IMR-90 (cell line): ENCODE measurements at regions not wholly inside any gene's neighbourhood (a gene's known extent, or its start where the extent isn't known, plus 50 kb on each side); places are given as distances from the start of the nearest gene placed in this dataset.

Experiments used
- ATAC-seq: fragments of 200-7000 bp; cut with Tn5 transposase; 2 replicates; pipeline ENCODE4 v1.9.1; 2020; ENCODE audit warnings: low read depth, mild to moderate bottlenecking, moderate library complexity
- BruUV-seq: library from RNA; stranded (reverse); fragments of 400-500 nt; replicated peaks from 2 replicates; lab custom pipeline; 2021; lab: Mats Ljungman, UMichigan
- CTCF ChIA-PET: fragments of 300-600 bp; formaldehyde crosslinking; extraction: SDS; loops from one replicate; lab custom pipeline; 2021; ENCODE audit warnings: antibody characterized with exemption; lab: Yijun Ruan, JAX
- POLR2A ChIA-PET: fragments of 300-600 bp; sonication (Branson Sonifier 250); formaldehyde crosslinking; loops from one replicate; lab custom pipeline; 2022; ENCODE audit warnings: antibody characterized with exemption; ENCODE audit not compliant: unreplicated experiment; lab: Charles Lee
- DNase-seq: peaks from one replicate; pipeline ENCODE4 v3.0.0; 2013
- H2AFZ ChIP-seq: replicated peaks from 2 replicates; pipeline ENCODE3; 2013; ENCODE audit warnings: low read length, mild to moderate bottlenecking; ENCODE audit not compliant: poor library complexity
- H2AK5ac ChIP-seq: 2 replicates; pipeline ENCODE4 v1.6.1; 2013; ENCODE audit warnings: low read depth, low read length, inconsistent platforms
- H2AK9ac ChIP-seq: replicated peaks from 2 replicates; pipeline ENCODE3; 2013; ENCODE audit warnings: mild to moderate bottlenecking, low read depth, low read length, moderate library complexity; ENCODE audit not compliant: poor library complexity
- H2BK120ac ChIP-seq: 2 replicates; pipeline ENCODE4 v1.6.1; 2013; ENCODE audit warnings: low read depth, low read length, inconsistent platforms
- H2BK15ac ChIP-seq: 3 replicates; pipeline ENCODE4 v1.6.1; 2013; ENCODE audit warnings: low read depth, low read length, inconsistent platforms
- H2BK20ac ChIP-seq: 2 replicates; pipeline ENCODE4 v1.6.1; 2013; ENCODE audit warnings: low read depth, mild to moderate bottlenecking, inconsistent platforms, low read length, moderate library complexity
- H2BK5ac ChIP-seq: 2 replicates; pipeline ENCODE4 v1.6.1; 2013; ENCODE audit warnings: mild to moderate bottlenecking, low read depth, low read length, inconsistent platforms; ENCODE audit not compliant: poor library complexity, severe bottlenecking
- H3K14ac ChIP-seq: replicated peaks from 2 replicates; pipeline ENCODE4 v1.6.1; 2013; ENCODE audit warnings: low read depth, low read length, inconsistent platforms
- H3K18ac ChIP-seq: 2 replicates; pipeline ENCODE4 v1.6.1; 2013; ENCODE audit warnings: low read depth, low read length, control low read depth
- H3K23ac ChIP-seq: 2 replicates; pipeline ENCODE4 v1.6.1; 2013; ENCODE audit warnings: low read depth, low read length, inconsistent platforms
- H3K27ac ChIP-seq: 2 replicates; pipeline ENCODE4 v1.5.1; 2013; ENCODE audit warnings: mild to moderate bottlenecking, control low read depth, low read length; ENCODE audit not compliant: insufficient read depth
- H3K27me3 ChIP-seq: 2 replicates; pipeline ENCODE4 v1.6.1; 2013; ENCODE audit warnings: low read length; ENCODE audit not compliant: control insufficient read depth, insufficient read depth
- H3K36me3 ChIP-seq: 2 replicates; pipeline ENCODE4 v1.6.1; 2013; ENCODE audit warnings: low read length, mixed read lengths; ENCODE audit not compliant: control insufficient read depth, insufficient read depth
- H3K4ac ChIP-seq: 2 replicates; pipeline ENCODE4 v1.6.1; 2013; ENCODE audit warnings: low read depth, low read length, inconsistent platforms
- H3K4me1 ChIP-seq: 2 replicates; pipeline ENCODE4 v1.6.1; 2013; ENCODE audit warnings: low read length, mixed read lengths; ENCODE audit not compliant: control insufficient read depth, insufficient read depth
- H3K4me2 ChIP-seq: 2 replicates; pipeline ENCODE4 v1.6.1; 2013; ENCODE audit warnings: low read depth, mild to moderate bottlenecking, control low read depth, low read length, moderate library complexity
- H3K4me3 ChIP-seq: 2 replicates; pipeline ENCODE4 v1.5.1; 2013; ENCODE audit warnings: low read depth, mild to moderate bottlenecking, control low read depth, low read length, moderate library complexity; ENCODE audit not compliant: insufficient read depth
- H3K56ac ChIP-seq: 2 replicates; pipeline ENCODE4 v1.6.1; 2013; ENCODE audit warnings: low read length, inconsistent platforms; ENCODE audit not compliant: insufficient read depth; ENCODE audit errors: extremely low read depth
- H3K79me1 ChIP-seq, 2 experiments: 2 replicates each; pipeline ENCODE4 v1.6.1; 2013; ENCODE audit warnings: low read length in 2 of 2, inconsistent platforms in 1 of 2, low read depth in 1 of 2
- H3K9ac ChIP-seq: 2 replicates; pipeline ENCODE4 v1.6.1; 2013; ENCODE audit warnings: low read depth, low read length, control low read depth
- H3K9me1 ChIP-seq: 2 replicates; pipeline ENCODE4 v1.6.1; 2013; ENCODE audit warnings: low read length, inconsistent platforms; ENCODE audit not compliant: insufficient read depth
- H3K9me3 ChIP-seq: 2 replicates; pipeline ENCODE4 v1.6.1; 2013; ENCODE audit warnings: low read length; ENCODE audit not compliant: control insufficient read depth, insufficient read depth
- H4K20me1 ChIP-seq: 2 replicates; pipeline ENCODE4 v1.6.1; 2013; ENCODE audit warnings: low read length, inconsistent platforms; ENCODE audit not compliant: insufficient read depth
- H4K5ac ChIP-seq: 2 replicates; pipeline ENCODE4 v1.6.1; 2013; ENCODE audit warnings: mild to moderate bottlenecking, low read depth, low read length, control low read depth
- H4K8ac ChIP-seq, 2 experiments: 2 replicates each; pipeline ENCODE4 v1.6.1; 2013; ENCODE audit warnings: low read depth in 2 of 2, low read length in 2 of 2, control low read depth in 1 of 2, inconsistent platforms in 1 of 2
- H4K91ac ChIP-seq: 2 replicates; pipeline ENCODE4 v1.6.1; 2013; ENCODE audit warnings: low read depth, low read length, inconsistent platforms; ENCODE audit not compliant: insufficient read depth
- CHD1 ChIP-seq: IDR thresholded peaks from 2 replicates; pipeline ENCODE4 v1.6.1; 2012; ENCODE audit warnings: low read depth, low read length, improper control_type of control experiment
- POLR2A ChIP-seq: IDR thresholded peaks from 2 replicates; pipeline ENCODE4 v1.6.1; 2012; ENCODE audit warnings: mild to moderate bottlenecking, low read depth, low read length
- RAD21 ChIP-seq: IDR thresholded peaks from 2 replicates; pipeline ENCODE4 v1.6.1; 2012; ENCODE audit warnings: low read length, improper control_type of control experiment
- WGBS, 2 experiments: methylation state at CpG; one replicate each; pipeline versions ENCODE4 v1.1.5 to v1.1.7; 2013; ENCODE audit warnings: missing lambda C conversion rate in 2 of 2; ENCODE audit not compliant: insufficient read length in 1 of 2; ENCODE audit errors: extremely low coverage in 2 of 2; 5-methylcytosine and 5-hydroxymethylcytosine counted together
- dilution Hi-C: fragments of 300-500 bp; cut with HindIII; formaldehyde crosslinking; loops from one replicate; pipeline ENCODE4 v1.14.3; 2018; ENCODE audit warnings: low sequenced_read_pairs; ENCODE audit not compliant: unreplicated experiment
- in situ Hi-C: fragments of 300-500 bp; cut with MboI; formaldehyde crosslinking; loops from 3 replicates; pipeline ENCODE4 v1.14.3; 2019; ENCODE audit warnings: low sequenced_read_pairs, inconsistent platforms, mixed read lengths
- intact Hi-C: fragments of 100-400 bp; cut with micrococcal nuclease; formaldehyde crosslinking; loops from 2 replicates; pipeline ENCODE4 v1.10.0; 2022

GRCh38 chr13:55255236-55255635 is 1885.5 kb upstream of the PRR20A start:
- CTCF ChIA-PET, result no interaction called here
- no peak overlapping the region for H3K23ac ChIP-seq
- H3K27ac ChIP-seq, result no peak overlapping the region
- no peaks in the 10 kb centered on the region for H3K4me1 ChIP-seq
- no peak overlapping the region for H3K18ac ChIP-seq
- ATAC-seq (no peak), DNase-seq (no peak)
- BruUV-seq, result no TSS peak
- H3K9me1 ChIP-seq, result no peaks in the 10 kb centered on the region
- H4K91ac ChIP-seq, result no peak overlapping the region
- no peak overlapping the region for H3K14ac ChIP-seq
- TF ChIP-seq RAD21 (no peak), CHD1 (no peak), POLR2A (no peak)
- H3K4me3 ChIP-seq, result no peak overlapping the region
- dilution Hi-C loops (no loop called here), intact Hi-C loops (no loop called here), in situ Hi-C loops (no loop called here)
- H4K5ac ChIP-seq, result no peak overlapping the region
- POLR2A ChIA-PET, result no interaction called here
- no peak overlapping the region for H4K8ac ChIP-seq
- no peak overlapping the region for H3K56ac ChIP-seq
- no peak overlapping the region for H2AK9ac ChIP-seq
- H3K4ac ChIP-seq, result no peak overlapping the region
- no peak overlapping the region for H2BK20ac ChIP-seq
- H3K9ac ChIP-seq, result no peak overlapping the region
- no peak overlapping the region for H2BK15ac ChIP-seq
- no peaks in the 10 kb centered on the region for H3K79me1 ChIP-seq
- H3K9me3 ChIP-seq, result 0 out of 2 replicates have a peak, but pooled peaks cover 2% of the 10 kb centered on the region
- H2AK5ac ChIP-seq, result no peak overlapping the region
- no peak overlapping the region for H2BK5ac ChIP-seq
- no peaks in the 10 kb centered on the region for H3K27me3 ChIP-seq
- no peak overlapping the region for H2BK120ac ChIP-seq
- H3K4me2 ChIP-seq, result no peak overlapping the region
- 14% methylated on average over 1 of the region's 6 CpGs; no CpG with 5 or more reads in 1 of the 2 experiments for WGBS, 2 experiments
- H3K36me3 ChIP-seq, result no peaks in the 10 kb centered on the region
- H4K20me1 ChIP-seq, result no peaks in the 10 kb centered on the region
- no peak overlapping the region for H2AFZ ChIP-seq
